Sigmoid colon (tissue), 4 donors: ENCODE measurements at regions not wholly inside any gene's neighbourhood (a gene's known extent, or its start where the extent isn't known, plus 50 kb on each side); places are given as distances from the start of the nearest gene placed in this dataset.

Experiments
- CTCF ChIP-seq, 4 experiments: fragments of 450-650 bp in 3 of 4; fragments of 200-600 bp in 1 of 4; IDR thresholded peaks; one replicate each; pipeline ENCODE4 v1.5.1; 2016 to 2019; ENCODE audit warnings: antibody characterized with exemption in 4 of 4, mild to moderate bottlenecking in 3 of 4, moderate library complexity in 2 of 4
- POLR2AphosphoS5 ChIP-seq, 4 donors: sonication (generic); formaldehyde crosslinking; IDR thresholded peaks; one replicate each; pipeline ENCODE4 v1.6.1; 2017; ENCODE audit warnings: antibody characterized with exemption in 4 of 4

- TF ChIP-seq CTCF (IDR thresholded peaks at IDR 0.05), result no peak
- no peak for TF ChIP-seq POLR2AphosphoS5 (IDR thresholded peaks at IDR 0.05)
These were observed 532.7 kb downstream of the BCKDHB start for GRCh38 chr6:80639181-80639629.
